CD4-positive, alpha-beta T cell (primary cell): ENCODE measurements at regions not wholly inside any gene's neighbourhood (a gene's known extent, or its start where the extent isn't known, plus 50 kb on each side); places are given as distances from the start of the nearest gene placed in this dataset.

Experiments
- ATAC-seq: fragments of 200-7000 bp; cut with Tn5 transposase; one replicate; pipeline ENCODE4 v1.10.0; 2022; ENCODE audit warnings: mild to moderate bottlenecking; ENCODE audit not compliant: poor library complexity
- CTCF ChIA-PET: fragments of 350-600 bp; sonication (Branson Sonifier 250); formaldehyde crosslinking; loops from one replicate; lab custom pipeline; 2021; ENCODE audit warnings: antibody characterized with exemption, inconsistent platforms; lab: Charles Lee
- POLR2A ChIA-PET: fragments of 350-600 bp; sonication (Branson Sonifier 250); formaldehyde crosslinking; loops from one replicate; lab custom pipeline; 2021; ENCODE audit warnings: antibody characterized with exemption, inconsistent platforms; lab: Charles Lee
- DNase-seq, 14 experiments: peaks; one replicate each; pipeline ENCODE4 v3.0.0-alpha.2; 2013 to 2020; ENCODE audit warnings: mixed read lengths in 2 of 14
- H3K27ac ChIP-seq, 2 donors: one replicate each; pipeline versions ENCODE4 v1.5.1 to v1.7.0; 2013; ENCODE audit warnings: low read length in 2 of 2, low read depth in 1 of 2, mild to moderate bottlenecking in 1 of 2
- H3K27me3 ChIP-seq, 2 experiments: 1 replicate in 1 of 2; 2 replicates in 1 of 2; pipeline versions ENCODE4 v1.6.1 to v1.7.0; 2013; ENCODE audit warnings: low read length in 2 of 2, control low read depth in 1 of 2, mild to moderate bottlenecking in 1 of 2, moderate library complexity in 1 of 2; ENCODE audit not compliant: insufficient read depth in 2 of 2, control insufficient read depth in 1 of 2
- H3K36me3 ChIP-seq: one replicate; pipeline ENCODE4 v1.6.1; 2013; ENCODE audit warnings: low read length, control low read depth; ENCODE audit not compliant: insufficient read depth
- H3K4me1 ChIP-seq: one replicate; pipeline ENCODE4 v1.6.1; 2013; ENCODE audit warnings: low read length, control low read depth; ENCODE audit not compliant: insufficient read depth
- H3K4me3 ChIP-seq: one replicate; pipeline ENCODE4 v1.5.1; 2013; ENCODE audit warnings: mild to moderate bottlenecking, low read length, moderate library complexity
- H3K9me3 ChIP-seq, 2 experiments: 1 replicate in 1 of 2; 2 replicates in 1 of 2; pipeline versions ENCODE4 v1.6.1 to v1.7.0; 2013; ENCODE audit warnings: low read length in 2 of 2, mild to moderate bottlenecking in 2 of 2, control low read depth in 1 of 2, moderate library complexity in 1 of 2; ENCODE audit not compliant: control insufficient read depth in 1 of 2, insufficient read depth in 1 of 2
- H3K27ac Mint-ChIP-seq: one replicate; pipeline ENCODE4 v1.8.0; 2020; ENCODE audit warnings: mixed read lengths
- H3K27me3 Mint-ChIP-seq: one replicate; pipeline ENCODE4 v1.8.0; 2021; ENCODE audit warnings: mixed read lengths
- H3K36me3 Mint-ChIP-seq: one replicate; pipeline ENCODE4 v1.8.0; 2021; ENCODE audit warnings: low read depth, mixed read lengths
- H3K4me1 Mint-ChIP-seq: one replicate; pipeline ENCODE4 v1.8.0; 2021; ENCODE audit warnings: low read depth, mixed read lengths
- H3K4me3 Mint-ChIP-seq: one replicate; pipeline ENCODE4 v1.8.0; 2020; ENCODE audit warnings: mild to moderate bottlenecking, mixed read lengths
- H3K9me3 Mint-ChIP-seq: one replicate; pipeline ENCODE4 v1.8.0; 2020; ENCODE audit warnings: mixed read lengths
- CTCF ChIP-seq: fragments of 200-600 bp; IDR thresholded peaks from one replicate; pipeline ENCODE4 v1.8.0; 2022; ENCODE audit warnings: antibody characterized with exemption, mild to moderate bottlenecking
- intact Hi-C, 2 experiments: fragments of 100-400 bp; cut with DNase I in 1 of 2; cut with micrococcal nuclease in 1 of 2; formaldehyde crosslinking; loops; one replicate each; pipeline versions ENCODE4 v1.15.1 to v1.9.0; 2023 to 2025; cut with DNase I, micrococcal nuclease

GRCh38 chr15:31228980-31229826 is 97.4 kb upstream of the KLF13 start:
- H3K27ac Mint-ChIP-seq, result no peak overlapping the region
- intact Hi-C loops, result no loop called here
- POLR2A ChIA-PET, result interaction anchor here (1.0 kb wide), 1 partner anchor 11 kb away, joined by 3 read pairs; no protein-coding TSS in a partner anchor

GRCh38 chr15:31230630-31231485 is 95.8 kb upstream of the KLF13 start:
- Histone ChIP-seq H3K9me3 (no peaks in the 10 kb centered on the region), H3K4me3 (no peak overlapping the region), H3K4me1 (peaks cover 5% of the 10 kb centered on the region), H3K27me3 (no peaks in the 10 kb centered on the region), H3K36me3 (no peaks in the 10 kb centered on the region), H3K27ac (no peak overlapping the region)
- Mint-ChIP-seq H3K27ac (no peak overlapping the region), H3K27me3 (no peaks in the 10 kb centered on the region), H3K36me3 (no peaks in the 10 kb centered on the region), H3K4me3 (no peak overlapping the region), H3K4me1 (peaks cover 19% of the 10 kb centered on the region), H3K9me3 (no peaks in the 10 kb centered on the region)
- ChIA-PET POLR2A (no interaction called here), CTCF (no interaction called here)
- DNase-seq, result no peak
- no peak for ATAC-seq
- TF ChIP-seq CTCF, result no peak
- intact Hi-C loops, result no loop called here

More at GRCh38 chr15:31228980-31229826, 97.4 kb upstream of the KLF13 start:
- Mint-ChIP-seq H3K27me3 (no peaks in the 10 kb centered on the region), H3K4me3 (no peak overlapping the region), H3K4me1 (peaks cover 23% of the 10 kb centered on the region), H3K36me3 (no peaks in the 10 kb centered on the region), H3K9me3 (no peaks in the 10 kb centered on the region)
- Histone ChIP-seq H3K9me3 (no peaks in the 10 kb centered on the region), H3K4me3 (no peak overlapping the region), H3K27me3 (no peaks in the 10 kb centered on the region), H3K27ac (no peak overlapping the region), H3K36me3 (no peaks in the 10 kb centered on the region), H3K4me1 (peaks cover 5% of the 10 kb centered on the region)
- no peak for TF ChIP-seq CTCF
- CTCF ChIA-PET, result interaction anchor here (0.8 kb wide), 1 partner anchor 15 kb away, joined by 3 read pairs; no protein-coding TSS in a partner anchor
- ATAC-seq (no peak), DNase-seq (no peak)

- H3K9me3 ChIP-seq, result no peaks in the 10 kb centered on the region
- Mint-ChIP-seq H3K4me3 (no peak overlapping the region), H3K27ac (no peak overlapping the region), H3K27me3 (no peaks in the 10 kb centered on the region), H3K4me1 (peaks cover 33% of the 10 kb centered on the region), H3K9me3 (no peaks in the 10 kb centered on the region), H3K36me3 (no peaks in the 10 kb centered on the region)
- H3K4me3 ChIP-seq, result no peak overlapping the region
- no peaks in the 10 kb centered on the region for H3K36me3 ChIP-seq
- intact Hi-C loops, result no loop called here
- TF ChIP-seq CTCF, result no peak
- POLR2A ChIA-PET, result no interaction called here
- H3K27ac ChIP-seq, result no peak overlapping the region
- peaks cover 12% of the 10 kb centered on the region for H3K4me1 ChIP-seq
- CTCF ChIA-PET, result no interaction called here
- no peaks in the 10 kb centered on the region for H3K27me3 ChIP-seq
- ATAC-seq, result no peak
- DNase-seq, result no peak
These were observed 91.8 kb upstream of the KLF13 start for GRCh38 chr15:31234815-31235214.
